ENCODE measurements at regions not wholly inside any gene's neighbourhood (a gene's known extent, or its start where the extent isn't known, plus 50 kb on each side); places are given as distances from the start of the nearest gene placed in this dataset.
"Not testable (repeated sequence)": the region's sequence is repeated elsewhere in the genome, so short reads cannot be mapped to it uniquely, and the experiment has no call there.

DNA sequence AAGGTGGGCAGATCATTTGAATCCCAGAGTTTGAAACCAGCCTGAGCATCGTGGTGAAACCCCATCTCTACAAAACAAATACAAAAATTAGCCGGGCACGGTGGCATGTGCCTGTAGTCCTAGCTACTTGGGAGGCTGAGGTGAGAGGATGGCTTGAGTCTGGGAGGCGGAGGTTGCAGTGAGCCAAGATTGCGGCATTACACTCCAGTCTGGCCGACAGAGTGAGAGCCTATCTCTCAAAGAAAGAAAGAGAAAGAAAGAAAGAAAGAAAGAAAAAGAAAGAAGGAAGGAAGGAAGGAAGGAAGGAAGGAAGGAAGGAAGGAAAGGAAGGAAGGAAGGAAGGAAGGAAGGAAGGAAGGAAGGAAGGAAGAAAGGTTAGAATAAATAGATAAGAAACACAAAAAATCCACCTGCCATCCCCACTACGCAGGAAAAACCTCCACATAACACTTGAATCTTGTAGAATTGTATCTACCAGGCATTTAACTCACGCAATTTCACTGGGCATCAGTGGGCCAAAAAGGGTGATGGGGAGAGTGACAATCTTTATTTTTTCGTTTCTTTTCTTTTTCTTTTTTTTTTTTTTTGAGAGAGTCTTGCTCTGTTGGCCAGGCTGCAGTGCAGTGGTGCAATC is 58.3 kb upstream of the PTPN1 start:
- TF ChIP-seq, protein P1, sequence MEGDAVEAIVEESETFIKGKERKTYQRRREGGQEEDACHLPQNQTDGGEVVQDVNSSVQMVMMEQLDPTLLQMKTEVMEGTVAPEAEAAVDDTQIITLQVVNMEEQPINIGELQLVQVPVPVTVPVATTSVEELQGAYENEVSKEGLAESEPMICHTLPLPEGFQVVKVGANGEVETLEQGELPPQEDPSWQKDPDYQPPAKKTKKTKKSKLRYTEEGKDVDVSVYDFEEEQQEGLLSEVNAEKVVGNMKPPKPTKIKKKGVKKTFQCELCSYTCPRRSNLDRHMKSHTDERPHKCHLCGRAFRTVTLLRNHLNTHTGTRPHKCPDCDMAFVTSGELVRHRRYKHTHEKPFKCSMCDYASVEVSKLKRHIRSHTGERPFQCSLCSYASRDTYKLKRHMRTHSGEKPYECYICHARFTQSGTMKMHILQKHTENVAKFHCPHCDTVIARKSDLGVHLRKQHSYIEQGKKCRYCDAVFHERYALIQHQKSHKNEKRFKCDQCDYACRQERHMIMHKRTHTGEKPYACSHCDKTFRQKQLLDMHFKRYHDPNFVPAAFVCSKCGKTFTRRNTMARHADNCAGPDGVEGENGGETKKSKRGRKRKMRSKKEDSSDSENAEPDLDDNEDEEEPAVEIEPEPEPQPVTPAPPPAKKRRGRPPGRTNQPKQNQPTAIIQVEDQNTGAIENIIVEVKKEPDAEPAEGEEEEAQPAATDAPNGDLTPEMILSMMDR (IDR thresholded peaks at IDR 0.05): not testable (repeated sequence)
- TF ChIP-seq POLR2AphosphoS5 (IDR thresholded peaks at IDR 0.05): not testable (repeated sequence)
